Tibial nerve (tissue), 4 donors: ENCODE measurements at regions not wholly inside any gene's neighbourhood (a gene's known extent, or its start where the extent isn't known, plus 50 kb on each side); places are given as distances from the start of the nearest gene placed in this dataset.

Source experiments
- CTCF ChIP-seq, 5 experiments: fragments of 200-600 bp in 3 of 5; fragments of 450-650 bp in 2 of 5; sonication (generic) in 3 of 5; IDR thresholded peaks; one replicate each; pipeline ENCODE4 v1.5.1; 2016 to 2019; ENCODE audit warnings: antibody characterized with exemption in 5 of 5, mild to moderate bottlenecking in 3 of 5, moderate library complexity in 2 of 5
- EP300 ChIP-seq, 2 donors: sonication (generic); formaldehyde crosslinking; IDR thresholded peaks; one replicate each; pipeline ENCODE4 v1.6.1; 2017; ENCODE audit warnings: antibody characterized with exemption in 2 of 2, mild to moderate bottlenecking in 1 of 2

GRCh38 chr3:78086150-78086549 lies 1046.3 kb downstream of the ROBO2 start:
- TF ChIP-seq CTCF (IDR thresholded peaks at IDR 0.05) (no peak), EP300 (IDR thresholded peaks at IDR 0.05) (no peak)
